ENCODE measurements at regions not wholly inside any gene's neighbourhood (a gene's known extent, or its start where the extent isn't known, plus 50 kb on each side); places are given as distances from the start of the nearest gene placed in this dataset.
A peak's percentile ranks its signal among the peaks of the same experiment; 100 is the strongest.

DNA sequence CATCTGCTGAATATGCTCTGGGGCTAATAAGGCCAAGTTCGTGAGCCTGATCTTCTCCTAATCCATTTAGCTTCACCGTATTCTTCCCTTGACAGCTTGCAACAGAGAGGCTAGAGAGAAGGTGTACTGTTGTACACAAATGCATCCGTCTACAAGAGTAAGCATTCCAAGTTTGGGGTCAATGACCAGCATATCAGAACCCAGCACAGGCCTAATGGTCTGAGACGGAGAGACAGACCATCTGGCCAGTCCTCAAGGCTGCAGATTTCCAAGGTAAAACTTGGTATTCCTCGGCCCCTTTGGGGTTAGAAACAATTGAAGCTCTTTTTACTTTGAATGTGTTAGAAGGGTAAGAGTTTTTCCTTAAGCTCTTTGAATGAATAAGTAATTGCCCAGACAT, 481.2 kb upstream of the KLF4 start:
- DNase-seq, result no peak

DNA sequence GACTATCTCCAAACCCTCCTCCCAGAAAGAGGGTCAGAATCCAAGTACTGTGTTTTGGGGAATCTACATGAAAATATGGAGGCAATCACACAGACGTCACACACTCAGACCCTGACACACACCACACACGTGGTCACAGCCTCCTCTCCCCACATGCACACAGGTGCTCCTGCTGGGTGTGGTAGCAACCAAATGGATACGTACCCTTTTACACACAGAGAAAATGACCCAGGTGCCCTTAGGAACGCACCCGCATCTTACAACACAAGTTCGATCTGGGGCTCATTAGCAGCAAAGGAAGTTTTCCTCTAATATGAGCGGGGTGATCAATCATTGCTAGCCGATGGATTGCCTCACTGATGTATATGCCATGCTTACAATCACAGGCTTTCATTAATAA, 480.2 kb upstream of the KLF4 start:
- DNase-seq, result no peak

DNA sequence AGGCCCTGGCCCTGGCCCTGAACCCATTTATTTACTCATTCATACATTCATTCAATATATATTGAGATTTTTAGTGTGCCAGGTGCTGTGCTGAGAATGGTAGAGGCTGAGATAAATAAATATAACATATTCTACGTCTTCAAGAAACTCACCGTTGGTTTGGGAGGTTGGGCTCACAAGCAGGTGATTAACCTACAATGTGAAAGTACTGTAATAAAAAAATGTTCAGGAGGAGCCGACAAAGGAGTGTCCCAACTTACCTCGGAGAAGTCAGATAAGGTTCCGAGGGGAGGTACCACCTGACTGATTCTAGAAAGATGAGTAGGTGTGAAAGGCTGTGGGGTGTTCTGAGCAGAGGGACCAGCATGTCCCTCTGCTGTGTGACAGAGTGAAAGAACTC, 479.6 kb upstream of the KLF4 start:
- DNase-seq, result no peak

DNA sequence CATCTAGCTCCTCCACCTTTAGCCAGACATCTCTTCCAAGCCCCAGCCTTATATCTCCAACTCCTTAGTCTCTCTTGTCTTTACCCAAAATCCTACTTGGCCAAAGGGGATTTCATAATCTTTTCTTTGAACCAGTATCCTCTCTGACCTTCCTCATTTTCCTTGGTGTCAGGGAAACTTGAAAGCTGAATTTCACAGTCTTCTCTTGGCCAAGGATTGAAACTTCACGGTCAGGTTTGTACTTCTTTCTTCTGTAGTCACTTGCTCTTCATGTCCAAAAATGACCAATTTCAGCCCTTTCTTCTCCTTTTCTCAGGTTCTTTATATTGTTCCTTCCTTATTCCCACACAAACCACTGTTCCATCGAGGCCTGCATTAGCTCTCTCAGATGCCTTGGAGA, 473.7 kb upstream of the KLF4 start:
- no peak for DNase-seq

DNA sequence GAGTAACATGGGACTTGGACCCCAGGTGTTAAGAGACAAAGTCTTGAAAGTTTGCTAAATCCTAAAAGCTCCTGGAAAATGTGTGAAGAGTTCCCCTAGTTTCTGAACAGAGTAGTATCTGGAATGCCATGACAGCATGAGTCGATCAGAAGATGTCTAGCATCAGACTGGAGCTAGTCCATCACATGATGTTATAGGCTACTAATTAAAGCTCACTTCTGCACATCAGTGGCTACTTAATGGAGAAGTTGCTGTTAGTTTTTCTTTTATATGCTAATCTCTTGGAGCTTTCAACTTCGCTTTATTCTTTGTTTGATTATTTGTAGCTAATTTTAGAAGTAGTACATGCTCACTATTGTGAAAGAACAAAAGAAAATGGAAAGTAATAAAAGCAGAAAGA, 471.3 kb upstream of the KLF4 start:
- no peak for DNase-seq

DNA sequence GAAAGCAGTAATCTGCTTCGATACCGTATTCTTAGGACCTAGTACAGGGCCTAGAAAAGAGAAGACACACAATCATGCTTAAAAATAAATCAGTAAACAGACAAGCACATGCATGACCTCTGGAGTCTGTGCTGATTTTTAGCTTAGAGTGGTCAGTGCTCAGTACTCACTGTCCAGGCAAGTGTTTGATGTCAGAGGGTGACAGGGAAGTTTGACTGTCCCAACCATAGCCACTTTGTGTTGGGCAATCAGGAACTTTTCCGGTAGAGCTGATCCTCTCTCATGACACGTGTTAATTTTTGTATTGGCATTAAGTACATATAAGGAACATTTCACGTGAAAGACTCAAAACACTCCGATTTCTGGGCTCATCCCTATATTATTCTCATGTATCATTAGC, 464.7 kb upstream of the KLF4 start:
- DNase-seq, result no peak

DNA sequence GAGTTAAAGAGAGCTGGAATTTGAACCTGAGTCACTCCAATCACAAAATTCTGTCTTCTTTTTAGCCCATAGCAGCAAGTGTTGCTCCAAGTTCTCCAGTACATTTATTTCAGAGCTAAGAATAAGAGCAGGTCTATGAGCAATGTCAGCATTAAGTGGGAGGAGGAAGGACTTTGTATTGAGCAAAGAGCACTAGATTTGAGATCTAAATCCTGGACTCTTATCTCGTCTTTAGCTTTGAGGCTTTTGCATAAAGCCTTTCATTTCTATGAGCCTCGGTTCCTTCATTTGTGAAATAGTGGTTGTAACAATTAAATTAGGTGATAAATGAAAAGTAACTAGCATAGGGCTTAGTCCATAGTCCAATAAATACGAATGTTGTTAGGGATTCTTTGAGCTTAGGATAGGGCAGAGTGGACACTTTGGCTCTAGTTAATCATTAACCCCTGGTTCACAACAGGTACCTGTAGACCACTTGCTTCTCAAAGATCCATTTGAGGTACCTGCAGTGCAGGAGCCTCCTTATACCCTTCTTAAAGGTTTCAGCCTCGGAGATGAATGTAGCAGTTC, 464.1 kb upstream of the KLF4 start:
- DNase-seq, result no peak

DNA sequence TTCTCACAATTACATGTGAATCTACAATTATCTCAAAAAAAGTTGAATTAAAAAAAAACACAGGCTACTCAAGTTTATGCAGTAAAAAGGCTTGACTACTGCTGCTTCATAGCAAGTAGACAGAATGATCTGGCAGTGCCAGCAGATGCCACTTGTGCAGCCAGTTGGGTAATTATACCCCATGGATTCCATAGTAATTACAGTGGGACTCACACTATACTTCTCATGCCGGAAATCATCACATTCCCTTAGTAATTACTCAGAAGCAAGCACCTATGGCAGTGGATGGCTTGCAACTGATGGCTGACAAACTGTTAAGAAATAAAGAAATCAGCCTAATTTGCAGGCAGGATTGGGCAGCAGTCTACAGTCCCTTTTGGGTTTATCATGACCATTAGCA, 463.2 kb upstream of the KLF4 start:
- no peak for DNase-seq

DNA sequence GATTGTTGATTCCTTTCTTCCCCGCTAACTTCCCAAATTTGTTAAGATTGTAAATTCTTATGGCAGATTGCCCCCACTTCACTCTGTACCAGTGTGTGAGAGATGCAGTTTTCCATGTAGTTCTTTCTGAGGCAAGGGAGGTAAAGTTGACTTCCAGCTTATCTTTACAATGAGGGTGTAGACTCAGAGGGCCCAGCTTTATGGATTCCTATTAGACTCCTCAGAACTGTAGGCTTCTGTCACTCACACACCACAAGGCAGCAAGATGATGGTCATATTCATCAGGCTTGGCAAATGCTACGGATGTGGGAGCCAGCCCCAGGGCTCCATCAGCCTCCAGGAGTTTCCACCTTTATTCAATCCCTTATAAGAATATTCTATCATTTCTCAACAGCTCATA, 461.9 kb upstream of the KLF4 start:
- DNase-seq, result no peak

DNA sequence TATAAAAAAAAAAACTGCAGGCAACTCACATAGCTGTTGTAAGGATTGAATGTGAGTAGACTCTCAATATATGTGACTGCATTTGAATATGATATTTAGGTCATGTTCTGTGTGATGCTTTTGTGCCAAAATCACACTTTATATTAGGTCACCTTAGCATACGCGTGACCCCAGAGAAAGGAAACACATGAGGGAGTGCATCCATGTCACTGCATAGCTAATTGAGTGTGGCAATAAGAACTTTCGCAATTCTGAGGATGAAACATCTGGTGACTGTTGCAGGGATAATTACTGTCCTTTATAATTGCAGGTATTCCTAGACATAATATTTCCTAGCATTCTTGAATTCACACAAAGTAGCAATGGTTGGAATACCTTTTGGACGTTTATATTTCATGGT, 459.5 kb upstream of the KLF4 start:
- DNase-seq, result no peak

DNA sequence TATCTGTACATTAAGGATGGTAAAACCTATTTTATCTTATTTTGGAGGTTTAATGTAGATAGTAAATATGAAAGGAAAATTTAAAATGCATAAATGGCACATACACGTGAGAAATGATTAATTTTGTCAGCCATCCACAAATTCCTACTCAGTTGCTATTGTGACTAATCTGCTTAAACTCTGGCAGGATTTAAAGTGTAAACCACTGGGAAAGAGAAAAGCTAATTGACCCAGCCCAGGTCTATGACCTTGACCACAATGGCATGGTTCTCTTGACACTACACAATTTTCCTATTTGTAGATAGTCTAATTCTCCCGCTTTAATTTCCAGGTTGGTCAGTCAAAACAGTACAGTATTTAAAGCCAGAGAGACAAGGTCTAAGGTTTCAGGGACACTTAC, 459.0 kb upstream of the KLF4 start:
- DNase-seq, result no peak

DNA sequence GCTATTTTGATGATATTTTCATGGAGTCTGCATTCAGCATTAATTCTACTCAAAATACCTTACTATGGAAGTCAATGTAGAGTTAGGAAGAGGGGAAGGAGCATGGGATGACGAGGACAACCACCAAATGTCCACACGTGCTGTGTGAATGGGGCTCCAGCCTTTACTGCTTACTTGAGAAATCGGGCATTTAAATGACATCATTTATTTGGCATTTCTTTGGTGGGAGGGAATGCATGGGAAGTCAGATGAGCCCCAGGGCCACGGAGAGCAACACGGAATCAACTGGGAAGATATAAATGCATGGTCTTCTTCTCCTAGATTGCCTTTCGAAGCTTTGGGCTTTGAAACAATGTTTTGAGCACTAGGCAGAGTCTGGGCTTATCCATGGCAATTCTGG, 458.5 kb upstream of the KLF4 start:
- no peak for DNase-seq

DNA sequence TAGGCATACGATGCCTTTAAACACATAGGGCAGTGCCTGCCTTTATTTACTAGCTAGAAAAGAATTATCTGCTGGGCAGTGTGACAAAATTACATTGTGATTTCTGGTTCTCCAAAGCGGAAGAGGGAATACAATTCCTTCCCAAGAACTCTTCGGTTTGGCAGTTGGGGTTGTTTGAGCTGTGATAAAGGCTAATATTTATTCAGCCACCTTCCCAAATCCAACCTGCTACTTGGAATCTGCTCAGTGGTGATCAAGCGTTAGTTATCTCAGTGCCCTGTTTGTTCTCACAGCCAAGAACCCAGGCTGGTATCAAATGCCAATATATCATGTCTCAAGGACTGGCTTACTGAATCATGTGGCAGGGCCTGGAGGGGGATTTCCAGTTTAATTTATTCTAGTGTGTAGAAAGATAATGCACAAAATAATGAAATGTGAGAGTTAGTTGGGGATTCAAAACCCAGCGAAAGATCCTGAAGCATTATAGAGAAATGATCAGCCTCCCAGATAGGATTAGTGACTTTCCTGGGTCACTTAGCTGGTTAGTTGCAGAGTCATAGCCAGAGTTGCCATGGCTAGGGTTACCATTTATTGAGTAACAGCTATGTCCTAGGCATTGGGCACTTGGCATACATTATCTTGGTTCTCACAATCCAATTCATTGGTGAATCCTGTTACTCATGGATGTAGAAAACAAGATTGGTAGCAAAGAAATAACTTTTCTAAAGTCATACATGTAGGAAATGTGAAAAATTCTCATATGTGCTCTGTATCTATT, 457.0 kb upstream of the KLF4 start:
- DNase-seq, result no peak

DNA sequence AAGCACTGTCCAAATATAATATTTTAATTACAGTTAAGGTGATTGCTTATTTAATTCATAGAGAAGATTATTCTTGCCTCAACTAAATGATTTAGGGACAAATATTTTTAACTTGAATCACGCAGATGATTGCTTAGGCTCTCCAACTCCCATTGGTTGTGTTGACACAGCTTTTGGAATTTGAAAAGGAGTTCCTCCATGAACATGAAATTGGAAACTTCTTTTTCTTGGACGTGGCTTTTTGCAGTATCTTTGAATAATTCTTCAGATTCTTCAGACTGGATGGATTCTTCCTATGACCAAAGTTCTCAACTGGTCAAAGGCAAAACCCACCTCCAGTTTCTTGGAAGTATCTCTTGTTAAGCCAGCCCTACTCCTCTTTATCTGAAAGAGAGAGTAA, 456.4 kb upstream of the KLF4 start:
- DNase-seq, result no peak

DNA sequence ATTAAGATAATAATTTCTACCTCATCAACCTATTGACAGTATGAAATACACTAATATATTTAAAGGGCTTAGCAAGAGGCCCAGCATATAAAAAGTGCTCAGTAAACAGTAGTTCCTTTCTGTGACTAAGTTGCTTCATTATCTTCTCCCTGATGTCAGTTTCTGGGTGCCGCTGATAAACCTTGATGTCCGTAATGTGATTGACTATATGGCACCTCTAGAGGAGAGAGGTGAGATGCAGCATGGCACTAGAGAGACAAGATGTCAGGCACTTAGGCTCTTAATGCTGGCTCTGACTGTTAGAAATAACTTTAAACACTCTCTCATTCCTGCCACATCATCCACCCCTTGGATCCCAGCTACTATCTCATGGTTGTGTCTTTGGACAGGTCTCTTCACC, 455.9 kb upstream of the KLF4 start:
- no peak for DNase-seq

DNA sequence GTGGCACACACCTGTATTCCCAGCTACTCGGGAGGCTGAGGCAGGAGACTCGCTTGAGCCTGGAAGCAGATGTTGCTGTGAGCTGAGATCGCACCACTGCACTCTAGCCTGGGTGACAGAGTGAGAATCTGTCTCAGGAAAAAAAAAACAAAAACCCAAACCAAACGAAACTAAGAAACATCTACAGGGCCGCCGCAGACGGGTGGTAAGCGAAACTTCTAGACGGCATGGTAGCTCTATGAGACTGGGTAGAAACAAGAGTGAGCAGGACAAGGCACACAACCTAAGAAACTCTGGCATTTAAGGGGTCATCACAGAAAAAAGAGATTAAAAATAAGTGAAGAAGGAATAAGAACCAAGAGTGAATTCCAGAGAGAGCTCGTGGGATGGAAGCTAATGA, 454.8 kb upstream of the KLF4 start:
- DNase-seq, result no peak

DNA sequence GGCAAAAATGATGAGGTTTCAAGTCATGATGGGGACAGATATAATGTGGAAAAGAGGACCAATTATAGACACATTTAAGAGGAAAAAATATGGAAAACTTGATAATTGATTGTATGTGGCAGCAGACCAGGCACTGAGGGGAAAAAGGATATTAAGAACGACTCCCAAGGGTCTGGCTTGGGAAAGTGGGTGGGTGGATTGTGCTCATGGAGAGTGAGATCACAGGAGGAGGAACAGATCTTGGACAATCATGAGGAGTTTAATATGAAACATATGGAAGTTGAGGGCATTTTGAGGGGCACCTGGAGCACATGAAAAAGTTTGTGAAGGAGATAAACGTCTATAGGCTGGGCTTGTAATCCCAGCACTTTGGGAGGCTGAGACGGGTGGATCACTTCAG, 454.3 kb upstream of the KLF4 start:
- DNase-seq, result no peak

DNA sequence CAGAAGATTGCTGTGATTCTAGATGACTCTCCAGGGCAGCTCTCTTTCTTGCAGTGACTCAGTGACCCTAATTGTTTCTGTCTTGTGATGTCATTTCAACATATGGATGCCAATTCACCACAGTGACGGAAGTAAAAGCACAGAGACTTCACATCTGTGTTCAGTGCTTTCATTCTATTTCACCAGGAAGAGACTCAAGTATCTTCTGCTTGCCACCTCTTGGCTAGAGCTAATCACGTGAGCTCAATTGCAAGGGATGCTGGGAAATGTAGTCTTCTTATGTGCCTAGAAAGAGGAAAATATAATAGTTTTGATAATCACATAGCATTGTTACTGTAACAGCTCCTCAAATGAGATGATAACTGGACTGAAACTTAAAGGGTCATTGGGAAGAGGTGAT, 453.3 kb upstream of the KLF4 start:
- no peak for DNase-seq

DNA sequence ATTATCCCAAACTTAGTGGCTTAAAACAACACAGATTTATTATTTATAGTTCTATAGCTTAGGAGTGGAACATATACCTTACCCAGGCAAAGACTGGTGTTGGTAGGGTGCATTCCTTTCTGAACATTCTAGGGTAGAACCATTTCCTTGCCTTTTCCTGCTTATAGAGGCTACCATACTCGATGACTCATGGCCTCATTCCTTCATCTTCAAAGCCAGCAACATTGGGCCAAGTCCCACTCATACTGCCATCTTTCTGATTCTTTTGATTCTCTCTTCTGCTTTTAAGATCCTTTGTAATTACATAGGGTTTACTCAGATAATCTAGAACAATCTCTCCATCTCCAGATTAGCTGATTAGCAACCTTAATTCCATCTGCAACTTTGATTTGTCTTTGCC, 452.7 kb upstream of the KLF4 start:
- no peak for DNase-seq

DNA sequence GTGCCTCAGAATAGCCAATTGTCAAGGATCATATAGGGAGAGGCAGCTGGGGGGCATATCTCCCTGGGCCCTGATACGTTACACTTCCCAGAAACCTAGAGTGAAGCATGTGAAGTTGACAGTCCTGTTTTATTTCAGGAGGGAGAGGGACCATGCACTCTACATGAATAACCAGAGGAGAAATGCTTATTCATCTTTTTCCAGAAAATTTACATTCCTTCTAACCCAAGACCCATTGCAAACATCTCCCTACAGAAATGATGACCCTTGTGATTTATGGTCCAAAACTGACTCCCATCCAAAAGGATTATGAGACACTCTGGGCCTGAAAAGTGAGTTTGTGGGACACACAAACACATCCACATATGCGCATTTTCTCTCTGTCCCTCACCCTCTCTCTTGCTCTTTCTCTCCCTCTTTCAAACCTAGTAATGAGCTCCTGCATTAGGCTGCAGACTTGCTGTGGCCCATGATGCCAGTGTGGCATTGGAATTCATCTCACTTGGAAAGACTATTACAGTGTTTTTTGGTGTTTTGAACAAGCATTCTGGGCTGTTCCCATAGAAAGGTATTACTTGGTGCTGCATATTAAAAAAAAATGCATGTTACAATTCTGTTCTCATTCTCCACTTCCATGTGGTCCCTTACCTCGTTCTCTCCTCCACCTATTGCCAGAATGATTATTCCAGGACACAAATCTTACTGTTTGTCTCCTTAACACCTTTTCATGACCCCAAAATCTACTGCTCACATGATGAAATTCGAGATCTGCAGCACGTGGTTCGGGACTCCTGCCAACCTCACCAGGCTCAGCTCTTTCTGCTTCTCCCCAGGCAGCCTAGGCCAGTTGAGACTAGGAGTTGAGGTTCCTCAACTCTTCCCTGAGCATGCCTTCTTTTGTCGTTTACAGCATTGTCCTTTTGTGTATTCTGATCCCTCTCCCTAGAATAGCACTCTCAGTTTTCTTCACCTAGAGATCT, 451.3 kb upstream of the KLF4 start:
- DNase-seq, result no peak

DNA sequence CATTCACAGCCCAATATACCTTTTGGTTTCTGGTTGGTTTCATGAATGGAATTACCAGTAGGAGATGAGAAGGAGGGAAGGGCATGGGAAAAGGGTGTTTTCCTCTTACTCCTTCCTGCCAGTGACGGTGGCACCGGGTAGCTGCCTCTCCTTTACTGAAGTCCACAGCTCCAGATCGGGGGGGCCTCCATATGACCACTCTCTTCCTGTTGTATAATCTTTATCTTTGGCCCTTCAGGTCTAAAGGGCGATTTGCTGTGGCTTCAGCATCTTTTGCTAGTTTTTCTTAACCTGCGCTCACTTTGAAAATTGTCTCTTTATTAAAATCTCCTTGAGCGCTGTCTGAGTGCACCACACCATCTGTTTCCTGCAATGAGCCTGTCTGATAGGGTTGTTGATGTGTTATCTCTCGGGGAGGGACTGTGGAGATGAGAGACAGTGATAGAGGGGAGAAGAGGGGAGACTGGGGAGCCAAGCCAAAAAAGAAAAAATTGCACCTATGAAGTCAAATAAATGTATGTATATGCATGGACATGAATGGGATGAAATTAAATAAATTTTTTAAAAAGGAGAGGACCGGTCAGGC, 449.3 kb upstream of the KLF4 start:
- peak; percentile 61 for DNase-seq

DNA sequence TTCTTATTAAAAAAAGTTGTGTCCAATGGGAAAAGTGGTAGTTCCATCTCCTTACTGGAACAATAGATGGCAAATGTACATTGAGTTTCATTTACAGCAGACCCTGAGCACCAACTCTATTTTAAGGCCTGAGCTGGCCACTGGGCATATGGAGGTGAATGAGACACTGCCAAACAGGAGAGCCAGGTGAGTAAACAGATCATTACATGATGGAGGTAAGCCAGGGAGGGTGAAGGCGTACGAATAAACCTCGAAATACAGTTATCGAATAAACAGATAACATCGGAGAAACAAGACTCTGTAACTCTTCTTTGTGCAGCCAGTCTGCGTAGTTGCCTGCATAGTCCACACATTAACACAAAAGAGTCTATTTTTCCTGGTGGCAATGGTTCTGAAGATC, 446.4 kb upstream of the KLF4 start:
- no peak for DNase-seq

DNA sequence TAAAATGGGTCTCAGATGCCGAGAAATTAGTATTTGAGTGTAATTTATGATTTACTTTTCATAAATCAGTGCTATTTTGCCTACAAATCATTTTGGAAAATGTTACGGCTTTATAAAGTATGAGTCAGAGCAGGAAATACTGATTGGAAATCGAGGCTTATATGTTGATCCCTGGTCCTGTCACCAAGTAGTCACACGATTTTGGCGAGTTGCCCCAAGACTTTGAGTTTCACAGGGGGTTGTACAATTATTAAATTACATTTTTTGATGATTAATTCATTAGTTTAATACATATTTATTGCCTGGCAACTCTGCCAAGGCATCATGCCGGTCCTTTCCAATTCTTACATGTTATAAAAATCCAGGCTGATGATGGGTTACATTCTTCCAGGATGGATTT, 443.9 kb upstream of the KLF4 start:
- no peak for DNase-seq

DNA sequence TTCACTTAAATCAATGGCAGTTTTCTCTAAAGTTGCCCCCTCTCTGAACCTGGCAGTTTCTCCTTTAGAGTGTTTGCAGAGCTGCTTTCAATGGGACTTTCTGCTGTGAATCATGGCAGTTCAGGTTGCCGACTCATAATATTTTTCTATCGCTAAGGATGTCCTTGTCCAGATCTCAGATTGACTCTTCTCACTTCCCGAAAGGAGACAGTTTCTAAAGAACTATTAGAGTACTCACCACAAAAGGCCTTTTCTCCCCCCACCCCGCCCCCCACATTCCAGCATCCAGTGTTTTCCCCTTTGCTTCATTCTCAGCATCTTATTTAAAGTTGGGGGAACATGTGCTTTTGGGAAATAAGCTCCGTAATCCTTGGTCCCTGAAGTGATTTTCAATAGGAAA, 443.5 kb upstream of the KLF4 start:
- no peak for DNase-seq

Measured in NCI-H524 treated with DMSO at 0.1 percent for 48 hours (cell line).